GM19452 (cell line): ENCODE measurements at regions not wholly inside any gene's neighbourhood (a gene's known extent, or its start where the extent isn't known, plus 50 kb on each side); places are given as distances from the start of the nearest gene placed in this dataset.

ENCODE experiments used
- ATAC-seq: cut with Tn5 transposase; IDR thresholded peaks from one replicate; pipeline ENCODE4 v1.9.1; 2021; ENCODE audit not compliant: unreplicated experiment

DNA sequence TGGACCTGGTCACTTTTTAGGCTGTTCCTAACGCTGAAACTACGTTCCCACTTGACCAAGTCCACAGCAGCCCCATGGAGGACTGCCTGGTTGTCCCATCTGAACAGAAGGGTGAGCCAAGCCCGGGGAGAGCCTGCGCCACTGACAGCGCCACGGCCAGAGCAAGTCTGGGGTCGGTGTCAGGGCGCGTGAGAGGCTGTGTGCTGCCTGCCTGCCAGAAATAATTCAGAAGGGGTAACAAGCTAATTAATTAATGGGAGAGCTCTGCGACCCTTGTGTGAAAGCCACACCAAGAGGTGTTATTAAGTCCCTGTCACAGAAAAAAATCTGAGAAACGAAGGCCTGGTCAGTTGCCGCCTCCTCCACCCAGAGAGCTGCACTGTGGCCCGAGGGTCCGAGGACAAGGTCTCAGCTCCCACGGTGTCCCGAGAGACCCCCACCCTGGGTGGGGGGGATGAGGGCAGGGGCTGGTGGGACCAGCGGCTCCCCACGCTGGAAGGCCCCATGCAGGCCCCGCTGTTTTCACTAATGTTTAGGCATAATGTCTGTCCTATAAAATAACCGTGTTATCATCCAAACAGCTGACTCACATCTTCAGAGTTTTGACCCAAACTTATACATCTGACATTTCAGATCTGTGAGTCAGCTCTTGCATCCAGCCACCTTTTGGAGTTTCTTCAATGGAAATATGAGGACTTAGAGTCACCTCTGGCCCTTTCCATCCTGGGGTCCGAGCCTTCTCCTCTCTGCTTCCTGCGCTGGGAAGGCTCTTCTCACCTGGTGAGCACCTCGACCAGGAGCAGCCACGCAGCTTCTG is 58.5 kb downstream of the DLL1 start:
- no peak for ATAC-seq

DNA sequence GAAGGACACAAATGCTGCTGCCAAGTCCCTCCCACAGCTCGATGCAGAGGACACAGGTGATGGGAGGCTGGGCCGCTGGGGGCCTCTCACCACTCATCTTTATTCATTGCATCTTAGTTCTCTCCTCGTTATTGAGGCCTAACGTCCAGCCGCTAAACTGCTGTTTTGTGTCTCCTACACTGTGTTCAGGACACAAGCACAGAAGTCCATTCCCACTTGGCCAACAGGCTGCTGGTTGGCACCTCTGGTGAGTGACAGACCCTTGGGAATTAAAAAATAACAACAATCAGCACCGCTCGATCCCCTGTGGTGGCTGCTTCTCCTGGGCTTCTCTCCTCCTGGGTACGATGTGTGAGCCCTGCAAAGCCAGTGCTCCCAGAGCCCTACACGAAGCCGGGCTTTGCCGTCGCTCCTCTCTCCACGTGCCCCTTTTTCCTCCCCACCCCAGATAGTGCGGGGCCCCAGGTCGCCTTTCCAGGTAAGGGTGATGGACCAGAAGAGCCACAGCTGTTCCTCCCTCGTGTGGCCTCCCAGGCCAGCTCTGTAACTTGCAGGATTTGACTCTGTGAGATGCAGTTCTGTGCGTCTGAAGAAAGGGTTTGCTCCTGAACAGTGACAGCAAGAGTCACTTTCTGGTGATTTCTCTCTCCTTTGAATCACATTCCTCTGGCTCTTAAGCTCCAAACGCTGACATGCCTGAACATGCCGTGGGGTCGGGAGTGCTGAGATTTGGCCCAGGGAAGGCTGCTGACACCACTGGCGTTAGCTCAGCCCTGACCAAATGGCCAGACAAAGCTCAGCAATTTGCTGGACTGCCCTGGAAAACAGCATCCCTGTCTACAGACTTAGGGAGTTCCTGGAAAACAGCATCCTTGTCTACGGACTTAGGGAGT is 59.3 kb downstream of the DLL1 start:
- ATAC-seq = no peak

DNA sequence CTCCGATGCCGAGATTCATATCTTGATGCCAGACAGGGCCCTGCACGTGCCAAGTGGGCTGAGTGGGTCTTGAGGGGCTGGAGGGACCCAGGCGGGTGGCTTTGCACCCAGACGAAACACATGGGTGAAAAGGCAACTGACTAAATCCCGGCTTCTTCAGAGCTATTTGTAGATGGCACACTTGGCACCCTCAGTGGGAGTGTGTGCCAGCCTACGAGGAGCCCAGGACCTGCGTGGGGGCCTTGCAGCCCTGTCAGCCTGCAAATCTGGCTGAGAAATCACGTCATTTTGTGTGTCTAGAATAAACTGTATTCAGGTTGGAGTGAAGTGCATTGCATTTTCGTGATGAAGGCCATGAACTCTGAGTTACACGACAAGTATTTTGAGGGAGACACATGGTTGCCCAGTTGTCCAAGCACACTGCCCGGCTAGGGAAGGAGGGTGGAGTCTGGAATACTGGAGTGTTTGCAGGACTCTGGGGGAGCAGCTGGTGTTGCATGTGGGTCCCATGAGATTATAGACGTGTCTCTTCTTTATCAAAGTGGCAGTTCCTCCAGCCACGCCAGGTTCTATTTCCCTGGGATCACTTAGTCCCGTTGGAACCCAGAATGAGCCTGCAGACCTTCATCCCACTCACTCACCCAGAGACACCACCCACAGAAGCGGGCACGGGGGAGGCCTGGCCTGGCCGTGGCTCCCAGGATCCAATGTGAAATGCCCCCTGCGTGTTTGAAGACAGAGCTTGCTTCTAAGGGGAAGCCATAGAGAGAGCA is 60.2 kb downstream of the DLL1 start:
- ATAC-seq = no peak

DNA sequence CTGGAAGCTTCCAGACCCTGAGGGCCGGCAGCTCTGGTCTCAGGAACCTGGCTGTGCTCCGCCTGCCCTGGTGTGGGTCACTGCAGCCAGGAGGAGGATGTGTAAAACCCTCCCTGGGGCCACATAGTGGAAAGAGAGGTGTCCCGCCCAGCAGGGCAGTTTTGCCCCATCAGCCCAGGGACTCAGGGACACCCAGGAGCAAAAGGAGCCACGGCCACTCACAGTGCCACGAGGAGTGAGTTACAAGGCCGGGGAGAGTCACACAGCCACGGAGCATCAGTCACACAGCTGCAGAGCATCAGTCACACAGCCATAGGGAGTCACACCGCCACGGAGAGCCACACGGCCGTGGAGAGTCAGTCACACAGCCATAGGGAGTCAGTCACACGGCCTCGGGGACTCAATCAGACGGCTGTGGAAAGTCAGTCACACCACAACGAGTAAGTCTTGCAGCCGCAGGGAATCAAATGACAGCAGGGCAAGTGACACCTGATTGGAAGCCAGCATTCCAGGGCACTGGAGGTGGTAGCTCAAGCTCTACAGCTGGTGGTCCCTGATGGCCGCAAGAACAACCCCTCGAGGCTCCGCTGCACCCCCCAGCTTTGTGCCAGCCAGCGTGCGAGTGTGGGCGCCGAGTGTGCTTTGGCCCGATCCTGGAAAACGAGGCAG is 60.9 kb downstream of the DLL1 start:
- no peak for ATAC-seq

DNA sequence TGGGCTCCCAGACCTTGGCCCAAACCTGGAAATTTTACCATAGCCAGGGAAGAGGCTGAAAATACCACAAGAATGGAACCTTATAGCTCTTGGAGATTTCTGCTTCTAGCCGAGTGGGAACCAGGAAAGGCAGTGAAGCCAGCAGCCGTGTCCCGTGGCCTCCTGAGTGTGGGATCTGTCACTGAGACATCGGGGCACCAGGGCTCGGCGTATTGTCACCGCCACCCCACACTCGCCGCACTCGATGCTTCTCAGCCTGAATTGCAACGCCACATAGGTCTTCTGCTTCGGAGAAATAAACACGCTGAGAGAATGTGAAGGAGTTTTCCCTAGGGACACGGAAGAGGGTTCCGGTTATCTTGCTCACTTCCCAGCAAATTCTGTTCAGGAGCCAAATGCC is 61.5 kb downstream of the DLL1 start:
- ATAC-seq = no peak

DNA sequence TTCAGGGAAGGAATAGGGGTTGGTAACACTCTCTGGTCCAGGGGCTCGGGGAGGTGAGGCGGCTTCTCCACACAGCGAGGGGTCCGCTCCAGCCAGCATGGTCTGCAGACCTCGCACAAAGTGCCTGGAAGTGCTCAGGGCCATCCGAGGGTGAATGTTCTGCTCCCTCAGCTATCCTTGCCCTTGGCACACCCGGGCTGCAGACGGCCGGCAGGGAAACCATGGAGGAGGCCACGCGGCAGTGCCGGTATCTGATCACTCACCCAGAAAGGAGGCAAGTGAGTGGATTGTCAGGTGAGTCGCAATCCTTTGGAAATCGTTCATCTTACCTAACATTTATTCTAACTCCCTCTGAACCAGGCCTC is 62.0 kb downstream of the DLL1 start:
- no peak for ATAC-seq

DNA sequence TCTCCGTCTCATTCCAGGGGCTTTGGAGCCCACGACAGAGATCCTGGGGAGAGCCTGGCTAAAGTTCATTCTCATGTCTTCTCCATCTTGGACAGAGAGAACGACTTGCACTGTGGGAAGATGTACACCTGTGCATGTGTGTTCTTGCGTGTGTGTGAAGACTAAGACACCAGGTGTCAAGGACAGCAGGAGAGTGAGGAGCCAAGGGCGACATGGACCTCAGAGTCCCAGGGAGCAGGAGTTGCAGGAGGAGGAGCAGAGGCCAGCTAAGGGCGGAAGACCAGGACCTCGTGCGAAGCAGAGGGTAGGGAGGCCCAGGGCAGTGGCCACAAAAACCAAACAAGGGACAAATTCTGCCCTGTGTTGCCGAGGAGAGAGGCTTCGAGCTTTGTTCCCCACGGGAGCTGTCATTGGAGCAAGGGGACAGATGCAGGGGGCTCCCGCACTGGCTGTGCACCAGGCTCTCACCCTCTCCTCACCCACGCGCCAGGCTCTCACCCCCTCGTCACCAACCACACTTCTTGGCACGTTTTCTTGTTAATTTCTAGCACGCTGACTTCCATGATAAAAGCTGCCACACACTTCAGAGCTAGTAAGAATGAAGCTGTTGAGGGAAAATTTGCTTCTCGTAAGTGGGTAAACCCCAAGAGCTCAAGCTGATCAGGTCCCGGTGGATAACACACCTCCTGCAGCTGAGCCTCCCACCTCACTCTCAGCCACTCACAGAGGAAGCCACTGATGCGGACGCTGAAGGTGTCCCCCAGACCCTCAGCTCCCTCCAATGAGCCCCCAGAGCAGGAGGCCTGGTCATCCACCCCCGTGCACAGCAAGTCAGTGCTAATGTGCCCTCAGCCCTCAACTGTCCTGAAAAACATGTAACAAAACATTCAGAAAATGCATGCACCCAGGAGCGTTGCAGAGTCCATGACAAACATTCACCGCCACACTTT is 62.6 kb downstream of the DLL1 start:
- no peak for ATAC-seq

DNA sequence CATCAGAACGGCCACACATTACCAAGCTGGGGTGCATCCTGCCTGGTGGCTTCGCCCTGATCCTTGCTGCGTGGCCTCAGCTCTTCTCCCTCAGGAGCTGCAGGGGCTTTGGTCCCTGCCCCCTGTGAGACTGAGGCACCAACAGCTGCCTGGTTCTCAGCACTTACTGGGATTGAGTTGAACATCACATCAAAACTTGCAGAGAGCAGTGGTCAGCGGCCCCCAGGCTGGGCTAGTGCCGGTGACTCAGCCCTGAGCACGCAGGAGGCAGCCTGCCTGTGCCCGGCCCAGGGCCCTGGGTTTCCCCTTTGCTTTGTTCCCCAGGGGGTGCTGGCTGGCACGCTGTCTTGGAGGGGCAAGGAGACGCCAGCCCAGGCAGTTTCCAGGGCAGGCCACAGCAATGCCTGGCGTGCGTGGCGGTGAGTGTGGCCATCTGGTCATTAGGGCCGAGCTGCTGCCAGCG is 63.3 kb downstream of the DLL1 start:
- ATAC-seq = no peak

DNA sequence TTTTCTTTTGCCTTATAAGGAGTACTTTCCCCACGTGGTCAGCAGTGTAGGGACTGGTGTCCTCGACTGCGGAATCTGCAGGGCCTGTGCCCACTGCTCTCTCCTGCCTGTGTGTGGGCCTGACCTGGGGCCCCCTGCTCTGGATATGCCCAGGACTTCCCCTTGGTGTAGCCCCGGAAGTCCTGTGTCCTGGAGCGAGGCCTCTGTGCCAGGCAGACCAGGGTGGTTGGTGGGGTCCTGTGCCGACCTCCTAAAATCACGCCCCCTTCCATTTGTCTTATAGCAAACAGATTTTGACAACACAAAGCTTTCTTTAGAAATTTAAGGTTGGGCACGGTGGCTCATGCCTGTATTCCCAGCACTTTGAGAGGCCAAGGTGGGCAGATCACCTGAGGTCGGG is 64.2 kb downstream of the DLL1 start:
- no peak for ATAC-seq

DNA sequence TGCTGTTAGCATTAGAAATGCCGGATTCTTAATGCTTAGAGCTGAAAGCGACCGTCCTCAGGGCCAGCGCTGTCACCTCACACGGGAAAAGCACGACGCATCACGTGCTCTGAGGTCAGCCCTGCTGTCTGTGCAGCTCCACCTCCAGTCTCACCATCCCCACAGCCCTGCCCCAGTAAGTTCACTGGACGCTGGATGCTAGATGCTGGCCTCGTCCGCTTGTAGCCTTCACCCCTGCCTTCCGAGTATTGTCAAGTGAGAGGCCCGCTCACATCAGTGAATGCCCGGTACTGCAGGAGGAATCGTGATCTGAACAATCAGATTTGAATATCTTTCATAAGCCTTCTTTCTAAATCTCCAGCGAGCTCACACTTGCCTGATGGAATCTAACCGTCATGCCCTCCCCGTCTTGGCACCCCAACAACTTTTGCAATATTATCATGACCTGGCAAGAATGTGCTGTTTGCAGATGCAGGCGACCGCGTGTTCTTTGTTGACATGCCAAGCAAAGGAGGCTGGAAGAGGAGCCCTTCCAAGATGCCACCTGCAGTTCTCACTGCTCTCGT is 64.9 kb downstream of the DLL1 start:
- no peak for ATAC-seq

DNA sequence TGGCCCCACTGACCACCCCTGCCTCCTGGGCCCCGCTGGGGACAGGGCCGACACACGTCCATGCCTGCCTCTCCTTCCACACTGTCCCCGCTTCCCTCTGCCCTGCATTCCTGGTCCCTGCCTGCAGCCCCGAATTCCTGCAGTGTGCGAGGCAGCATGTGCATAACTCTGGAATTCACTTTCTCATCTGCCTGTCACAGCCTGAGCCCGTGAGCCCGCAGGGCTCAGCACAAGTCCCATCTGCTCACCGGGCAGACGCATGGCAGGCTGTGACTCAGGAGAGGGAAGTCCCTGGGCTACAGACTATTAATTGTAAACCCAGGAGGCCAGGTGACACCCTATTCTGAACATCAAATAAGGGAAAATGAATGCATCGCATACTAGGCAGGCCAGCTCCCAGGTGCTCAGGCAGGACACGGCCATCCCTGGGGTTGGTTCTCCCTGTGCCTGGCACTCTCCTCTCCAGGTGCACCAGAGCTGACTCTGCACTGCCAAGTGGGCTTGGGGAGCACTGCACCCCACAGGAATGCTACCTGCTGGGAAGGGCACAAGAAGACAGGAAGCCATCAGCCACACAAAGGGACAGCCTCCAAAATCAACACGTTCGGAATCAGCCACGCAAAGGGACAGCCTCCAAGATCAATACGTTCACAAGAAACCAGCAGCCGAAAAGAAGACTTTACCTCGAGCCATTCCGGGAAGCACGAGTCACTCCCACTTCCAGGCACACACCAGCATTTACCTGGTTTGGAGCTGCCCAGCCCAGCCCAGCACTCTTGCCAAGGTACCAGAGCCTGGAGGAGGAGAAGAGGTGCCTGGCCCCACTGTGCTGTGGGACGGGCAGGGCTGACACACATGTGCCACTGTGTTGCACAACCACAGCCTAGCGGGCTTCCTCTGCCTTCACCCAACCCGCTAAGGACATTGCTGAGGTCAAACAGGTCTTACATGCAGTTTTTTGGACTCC is 65.9 kb downstream of the DLL1 start:
- no peak for ATAC-seq

DNA sequence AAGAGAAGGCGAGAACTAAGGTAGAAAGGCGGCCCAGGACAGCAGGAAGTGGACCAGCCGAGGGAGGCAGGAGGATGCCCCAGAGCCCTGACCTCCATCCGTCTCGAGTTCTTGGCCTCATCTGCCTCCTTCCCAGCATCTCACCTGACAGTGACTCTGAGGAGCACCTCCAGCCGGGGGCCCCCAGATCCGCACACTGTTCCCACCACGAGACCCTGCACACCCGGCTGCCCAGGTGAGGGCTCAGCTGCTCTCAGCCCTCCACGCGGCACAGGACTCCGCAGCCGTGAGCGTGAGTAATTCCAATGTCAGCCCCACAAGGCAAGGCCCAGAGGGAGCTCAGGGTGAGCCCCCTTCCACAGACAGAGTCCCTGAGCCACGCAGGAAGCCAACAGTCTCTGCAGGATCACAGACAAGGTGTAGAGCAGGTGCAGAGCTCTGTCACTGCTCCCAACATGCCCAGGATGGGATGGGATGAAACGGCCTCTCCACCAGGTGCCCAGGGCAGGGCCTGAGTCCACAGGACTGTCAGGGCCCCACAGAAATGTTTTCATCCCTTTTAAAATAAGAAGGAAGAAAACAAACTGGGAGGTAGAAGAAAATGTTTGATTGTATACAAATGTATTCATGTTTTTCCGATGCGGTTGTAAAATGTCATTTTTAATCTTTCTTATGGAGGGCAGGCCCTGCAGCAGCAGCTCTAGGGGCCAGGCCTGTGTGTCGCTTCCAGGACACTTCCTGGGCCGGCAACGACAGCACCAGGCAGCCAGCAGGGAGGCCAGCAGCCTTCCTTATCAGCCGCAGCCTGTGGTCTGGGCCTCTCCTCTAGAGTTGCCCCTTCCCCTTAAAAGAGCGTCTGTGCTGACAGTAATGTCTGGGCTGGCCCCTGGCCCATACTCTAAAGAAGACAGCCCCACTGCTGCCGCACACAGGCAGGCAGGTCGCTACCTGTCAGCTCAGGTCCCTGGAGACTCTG is 66.9 kb downstream of the DLL1 start:
- ATAC-seq = no peak

DNA sequence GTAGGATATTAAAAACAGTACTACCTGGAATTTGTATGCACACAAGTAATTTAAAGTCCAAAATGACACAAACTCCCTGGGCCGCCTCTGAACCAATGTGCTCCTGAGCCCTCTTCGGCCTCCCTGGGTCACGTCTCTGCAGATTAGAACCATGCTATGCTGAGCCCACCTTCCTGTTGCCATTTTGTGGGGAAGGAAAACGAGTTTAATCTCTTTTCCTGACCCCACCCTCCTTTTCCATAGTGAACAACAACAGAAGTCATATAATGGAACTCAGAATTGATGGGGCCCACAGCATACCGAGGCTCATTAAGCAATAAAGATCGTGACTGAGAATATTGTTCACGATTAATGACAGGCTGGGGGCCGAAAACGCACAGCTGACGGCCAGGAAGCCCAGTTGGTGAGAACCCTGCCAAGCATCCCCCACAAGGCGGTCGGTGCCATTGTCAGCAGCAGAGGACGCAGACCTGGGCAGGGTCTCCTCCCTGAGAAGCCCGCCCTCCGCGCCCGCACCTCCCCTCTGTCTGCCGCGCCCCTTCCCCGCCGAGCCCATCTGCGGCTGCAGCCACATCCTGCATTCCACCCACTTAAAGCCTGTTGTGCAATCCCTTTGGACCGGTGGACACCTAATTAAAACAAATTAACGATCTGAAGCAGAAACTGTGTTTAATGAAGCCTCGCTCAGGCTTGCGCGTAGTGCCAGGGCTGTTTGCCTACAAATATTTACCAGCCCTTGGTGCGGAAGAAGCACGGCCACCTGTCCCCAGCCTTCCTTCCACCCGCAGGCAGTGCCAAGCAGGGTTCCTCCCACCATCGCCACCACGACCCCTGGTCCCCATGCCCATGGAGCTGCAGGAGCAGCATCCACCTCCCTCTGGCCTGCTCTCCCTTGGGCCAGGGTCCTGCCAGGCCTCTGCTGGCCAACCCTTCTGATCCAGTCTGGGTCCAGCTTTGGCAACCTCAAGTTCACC is 68.1 kb downstream of the DLL1 start:
- ATAC-seq = no peak

DNA sequence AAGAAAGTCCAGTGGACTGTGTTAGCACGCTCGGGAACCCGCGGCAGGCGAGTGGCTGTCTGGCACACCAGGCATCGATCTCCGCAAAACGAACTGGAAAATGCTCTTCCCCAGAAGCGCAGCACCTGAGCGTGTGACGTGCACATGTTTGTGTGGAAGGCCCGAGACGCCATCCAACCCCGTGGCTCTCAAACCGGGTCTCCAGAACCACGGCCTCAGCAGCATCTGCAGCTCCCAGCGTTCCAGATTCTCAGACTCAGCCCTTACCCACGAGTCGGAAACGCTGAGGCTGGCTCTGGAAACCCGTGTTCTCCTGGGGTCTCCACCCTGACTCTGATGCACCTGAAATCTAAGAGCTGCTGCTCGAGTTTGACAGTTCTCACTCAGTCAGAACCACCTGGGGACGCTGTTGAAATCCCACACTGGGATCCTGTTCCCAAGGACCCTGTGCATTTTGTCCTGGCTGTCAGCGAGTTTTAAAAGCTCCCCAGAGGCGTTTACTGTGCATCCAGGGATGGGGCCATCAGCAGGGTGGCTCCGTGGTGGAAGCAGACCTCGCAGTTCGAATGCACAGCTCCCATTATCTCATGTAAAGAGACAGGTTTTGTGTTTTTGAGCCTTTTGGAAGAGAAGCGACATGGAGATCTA is 69.0 kb downstream of the DLL1 start:
- ATAC-seq = no peak

DNA sequence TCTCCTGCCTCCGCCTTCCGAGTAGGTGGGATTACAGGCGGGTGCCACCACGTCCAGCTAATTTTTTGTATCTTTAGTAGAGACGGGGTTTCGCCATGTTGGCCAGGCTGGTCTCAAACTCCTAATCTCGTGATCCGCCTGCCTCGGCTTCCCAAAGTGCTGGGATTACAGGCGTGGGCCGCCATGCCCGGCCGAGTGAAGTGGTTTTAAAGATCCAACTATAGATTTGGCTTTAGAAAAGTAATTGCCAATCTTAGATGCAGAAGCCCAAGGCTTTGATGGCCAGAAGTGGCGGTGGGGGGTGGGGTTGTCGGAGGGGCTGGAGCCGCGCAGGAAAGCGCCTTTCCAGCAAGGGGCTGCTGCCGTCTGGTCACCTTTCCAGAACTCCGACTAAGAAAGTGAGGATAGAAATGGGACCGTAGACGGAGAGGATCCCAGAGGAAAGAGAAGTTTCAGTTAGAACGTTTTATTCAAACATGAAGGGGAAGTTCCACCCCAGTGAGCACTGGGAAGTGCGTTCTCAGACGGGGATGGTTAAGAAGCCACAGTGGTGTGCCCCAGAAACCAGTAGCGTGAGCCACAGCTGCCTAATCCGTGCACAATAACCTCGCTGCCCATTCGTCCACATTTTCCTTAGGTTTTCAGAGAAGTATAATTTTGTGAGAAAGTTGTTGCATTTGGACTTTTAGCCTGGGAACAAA is 69.7 kb downstream of the DLL1 start:
- no peak for ATAC-seq
